Activated CD8-positive, alpha-beta memory T cell treated with anti-CD3 and anti-CD28 coated beads for 4 hours (primary cell): ENCODE measurements at regions not wholly inside any gene's neighbourhood (a gene's known extent, or its start where the extent isn't known, plus 50 kb on each side); places are given as distances from the start of the nearest gene placed in this dataset.

ENCODE experiments used
- DNase-seq, 2 donors: peaks; one replicate each; pipeline ENCODE4 v3.0.0-alpha.2; 2020; ENCODE audit warnings: low read depth in 2 of 2

GRCh38 chr18:73318739-73319479 is 451.1 kb upstream of the NETO1 start:
- DNase-seq: no peak

DNA sequence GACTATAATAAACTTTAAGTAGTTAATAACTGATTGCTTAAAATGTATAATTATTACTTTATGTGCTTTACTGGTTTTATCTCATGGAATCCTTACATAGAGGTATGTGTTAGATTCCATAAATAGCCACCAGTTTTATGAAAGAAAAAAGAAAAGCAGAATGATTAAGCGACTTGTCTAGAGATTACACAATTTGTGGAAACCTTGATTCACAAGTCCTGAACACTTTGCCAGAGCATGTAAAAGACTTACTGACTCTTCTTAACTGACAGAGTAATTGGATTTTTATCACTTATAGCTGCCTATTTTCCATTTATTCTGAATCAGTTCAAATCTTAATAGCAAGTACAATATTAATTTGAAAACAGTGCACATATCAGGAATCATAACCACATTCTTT is 448.7 kb upstream of the NETO1 start:
- no peak for DNase-seq

GRCh38 chr18:73315381-73315780 is 447.6 kb upstream of the NETO1 start:
- no peak for DNase-seq

DNA sequence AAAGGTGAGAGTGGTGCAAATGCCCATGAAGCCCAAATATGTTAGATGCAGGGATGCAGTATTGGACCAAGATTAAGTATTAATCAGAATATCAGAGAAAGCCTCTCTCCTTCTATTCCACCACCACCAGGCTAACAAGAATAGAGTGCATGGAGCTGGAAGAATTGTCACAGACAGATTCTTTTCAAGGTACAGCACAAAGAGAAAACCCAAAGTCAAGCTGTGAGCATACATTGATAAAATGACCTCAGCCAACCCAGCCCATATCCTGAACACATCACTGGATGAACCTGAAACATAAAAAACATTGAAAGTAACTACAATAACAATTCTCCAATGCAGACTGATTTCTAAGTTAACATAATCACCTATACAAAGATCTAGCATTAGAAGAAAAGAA is 445.7 kb upstream of the NETO1 start:
- no peak for DNase-seq

- no peak for DNase-seq
Observed at GRCh38 chr18:73296686-73297085, 428.9 kb upstream of the NETO1 start.

DNA sequence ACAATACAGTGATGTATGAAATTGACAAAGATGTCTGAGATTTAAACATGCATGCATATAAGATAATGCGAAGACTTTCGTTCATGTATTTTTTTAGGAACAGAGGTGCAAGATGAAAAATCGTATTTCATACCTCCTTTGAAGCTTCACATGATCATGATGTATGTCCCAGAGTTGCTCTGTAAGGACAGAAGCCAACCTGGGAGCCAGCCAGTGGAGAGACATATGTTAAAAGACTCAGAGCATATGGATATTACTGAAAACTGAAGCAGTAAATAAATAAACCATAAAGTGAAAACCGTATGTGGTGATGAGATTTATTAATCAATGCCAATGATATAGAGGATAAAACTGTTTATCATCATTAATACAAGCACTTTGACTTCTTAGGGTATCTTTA is 424.4 kb upstream of the NETO1 start:
- no peak for DNase-seq

DNA sequence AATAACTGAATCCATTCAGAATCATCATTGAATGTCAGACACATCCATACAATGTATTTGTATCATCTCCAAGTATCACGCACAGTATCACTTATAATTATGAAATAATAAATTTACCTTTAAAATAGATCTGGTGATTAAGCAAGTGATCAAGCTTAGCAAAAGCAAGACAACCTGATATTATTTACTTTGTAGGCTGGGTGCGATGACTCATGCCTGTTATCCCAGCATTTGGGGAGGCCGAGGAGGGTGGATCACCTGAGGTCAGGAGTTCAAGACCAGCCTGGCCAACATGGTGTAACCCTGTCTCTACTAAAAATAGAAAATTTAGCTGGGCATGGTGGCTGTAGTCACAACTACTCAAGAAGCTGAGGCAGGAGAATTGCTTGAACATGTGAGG is 421.0 kb upstream of the NETO1 start:
- no peak for DNase-seq

DNA sequence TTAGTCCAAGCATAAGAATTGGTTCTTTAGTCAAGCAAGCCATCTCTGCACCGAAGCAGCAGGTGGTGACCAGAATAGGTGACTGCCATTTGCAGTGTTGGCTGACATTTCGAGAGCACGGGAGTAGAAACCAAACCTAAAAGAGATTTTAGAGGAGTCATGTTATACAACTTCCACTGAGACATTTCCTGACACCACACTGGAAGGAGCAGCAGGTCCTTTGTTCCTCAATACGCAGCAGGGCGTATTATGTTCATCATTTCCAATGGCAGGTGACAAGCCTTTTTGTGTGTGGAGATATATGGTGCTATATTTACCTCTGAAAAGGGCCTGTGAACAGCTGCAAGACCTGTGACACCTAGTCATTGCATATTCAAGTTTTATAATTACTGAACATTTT is 418.8 kb upstream of the NETO1 start:
- no peak for DNase-seq

DNA sequence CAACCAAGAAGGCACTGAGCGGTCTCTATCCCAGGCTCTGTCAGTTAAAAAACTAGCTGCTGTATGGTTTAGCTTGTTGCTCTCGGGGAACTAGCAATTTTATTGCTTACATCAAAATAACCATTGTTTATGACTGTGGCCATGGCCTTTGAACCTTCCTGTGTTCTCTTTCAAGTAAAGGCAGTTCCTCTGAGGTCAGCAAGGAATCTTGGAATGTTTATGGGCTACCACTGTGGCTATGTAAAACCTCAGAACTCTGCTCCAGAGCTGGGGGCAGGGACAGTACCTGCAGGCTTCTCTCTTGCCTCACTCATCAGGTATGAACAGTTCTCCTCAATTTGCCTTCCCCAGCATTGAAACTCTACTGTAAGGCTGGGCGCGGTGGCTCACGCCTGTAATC is 416.0 kb upstream of the NETO1 start:
- no peak for DNase-seq

GRCh38 chr18:73283032-73283431 is 415.2 kb upstream of the NETO1 start:
- DNase-seq: no peak

- DNase-seq: no peak
Observed at GRCh38 chr18:73279498-73279897, 411.7 kb upstream of the NETO1 start.

DNA sequence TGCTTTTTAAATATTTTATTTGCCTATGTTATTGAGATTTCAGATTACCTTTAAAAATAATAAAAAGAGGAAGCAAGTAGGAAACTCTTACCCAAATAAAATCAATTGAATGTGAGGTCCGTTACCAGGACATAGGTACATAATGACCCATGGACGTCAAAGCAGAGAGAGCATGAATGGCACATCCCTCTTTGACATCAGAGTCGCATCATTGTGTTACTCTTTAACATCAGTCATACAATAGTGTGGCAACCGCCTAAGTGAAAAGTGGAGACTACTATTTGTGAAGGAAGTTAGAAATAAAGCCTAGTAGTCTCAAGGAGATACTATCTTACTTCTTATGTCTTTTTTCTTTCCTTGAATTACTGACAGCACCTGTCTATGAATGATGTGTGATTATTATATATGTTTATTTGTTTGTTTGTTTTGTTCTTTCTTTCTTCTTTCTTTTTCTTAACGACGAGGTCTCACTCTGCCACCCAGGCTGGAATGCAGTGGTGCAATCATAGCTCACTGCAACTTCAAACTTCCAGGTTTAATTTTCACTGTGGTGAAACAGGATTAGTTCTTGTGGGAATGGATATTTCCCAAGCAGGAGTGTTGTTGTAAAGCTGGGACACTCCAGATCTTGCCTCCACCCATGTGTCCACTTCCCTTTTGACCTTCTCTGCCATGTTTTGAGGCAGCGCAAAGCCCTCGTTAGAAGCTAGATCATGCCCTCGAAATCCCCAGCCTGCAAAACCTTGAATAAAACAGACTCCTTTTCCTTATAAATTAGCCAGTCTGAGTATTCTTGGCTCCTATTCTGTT is 407.2 kb upstream of the NETO1 start:
- no peak for DNase-seq

GRCh38 chr18:73270920-73271634 is 403.3 kb upstream of the NETO1 start:
- DNase-seq: no peak

GRCh38 chr18:73264562-73264921 is 396.8 kb upstream of the NETO1 start:
- no peak for DNase-seq

DNA sequence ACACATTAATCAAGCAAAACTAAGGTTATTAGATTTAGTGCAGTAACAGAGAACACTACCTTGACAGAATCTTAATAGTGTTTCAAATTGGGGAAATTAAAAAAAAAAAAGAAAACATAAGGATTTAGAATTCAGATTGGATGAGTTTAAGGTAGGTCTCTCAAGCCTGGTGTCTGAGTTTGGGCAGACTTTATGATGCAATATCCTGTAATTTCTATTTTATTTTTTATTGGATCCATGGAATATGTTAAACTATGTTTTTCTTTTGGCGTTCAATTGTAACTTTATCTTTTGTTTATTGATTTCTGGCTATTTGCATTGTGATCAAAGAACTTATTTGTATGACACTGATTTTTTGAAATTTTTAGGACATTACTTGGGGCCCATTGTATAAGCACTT is 394.1 kb upstream of the NETO1 start:
- no peak for DNase-seq

- no peak for DNase-seq
Observed at GRCh38 chr18:73261243-73261642, 393.5 kb upstream of the NETO1 start.

DNA sequence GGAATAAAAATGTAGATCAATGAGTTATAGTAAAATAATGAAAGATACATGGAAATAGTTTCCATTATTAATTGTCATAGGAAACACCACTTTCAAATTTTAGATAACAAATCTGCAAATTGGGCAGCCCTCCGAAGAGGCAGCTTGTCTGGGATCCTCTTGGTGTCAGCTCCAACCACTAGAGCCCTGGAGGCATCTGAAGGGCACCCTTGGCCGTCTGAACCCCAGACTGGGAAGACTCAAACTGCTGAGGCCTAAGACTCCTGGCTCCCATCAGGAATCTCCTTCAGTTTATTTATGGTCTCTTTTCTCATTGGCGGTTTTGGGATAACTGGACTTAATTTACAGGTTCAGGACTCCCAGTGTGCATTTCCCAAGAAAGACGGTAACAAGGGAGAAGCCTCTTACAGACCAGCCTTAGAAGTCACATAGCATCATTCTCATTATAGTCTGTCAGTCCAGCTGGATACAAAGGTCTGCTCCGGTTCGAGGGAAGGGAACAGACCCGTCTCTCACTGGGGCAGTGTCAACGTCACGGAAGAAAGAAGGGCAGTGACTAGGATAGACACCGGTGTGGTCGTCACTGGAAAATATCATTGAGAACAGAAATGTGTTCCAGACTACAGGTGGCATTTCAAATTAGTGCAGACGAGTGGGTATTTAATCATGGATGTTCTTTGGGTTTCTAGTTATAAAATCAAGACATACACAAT is 390.7 kb upstream of the NETO1 start:
- no peak for DNase-seq

- DNase-seq: no peak
Observed at GRCh38 chr18:73254564-73254963, 386.8 kb upstream of the NETO1 start.

- DNase-seq: no peak
Observed at GRCh38 chr18:73249030-73249429, 381.2 kb upstream of the NETO1 start.

DNA sequence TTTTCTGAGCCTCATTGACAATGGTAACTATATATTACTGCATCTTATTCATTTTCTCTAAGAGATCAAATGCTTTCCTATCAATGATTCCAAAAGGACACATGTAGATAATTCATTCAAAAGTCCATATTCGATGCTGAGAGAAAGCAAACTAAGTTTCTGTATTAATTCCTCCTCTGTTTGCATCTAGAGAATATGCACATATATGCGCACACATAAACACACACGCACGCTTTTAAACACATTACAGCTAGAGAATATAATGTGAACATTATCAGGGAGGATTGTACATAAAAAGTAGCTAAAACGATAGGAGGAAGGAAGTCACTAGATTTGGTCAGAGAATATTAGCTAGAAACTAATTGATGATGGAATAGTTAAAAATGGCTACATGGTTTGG is 379.0 kb upstream of the NETO1 start:
- DNase-seq: no peak

DNA sequence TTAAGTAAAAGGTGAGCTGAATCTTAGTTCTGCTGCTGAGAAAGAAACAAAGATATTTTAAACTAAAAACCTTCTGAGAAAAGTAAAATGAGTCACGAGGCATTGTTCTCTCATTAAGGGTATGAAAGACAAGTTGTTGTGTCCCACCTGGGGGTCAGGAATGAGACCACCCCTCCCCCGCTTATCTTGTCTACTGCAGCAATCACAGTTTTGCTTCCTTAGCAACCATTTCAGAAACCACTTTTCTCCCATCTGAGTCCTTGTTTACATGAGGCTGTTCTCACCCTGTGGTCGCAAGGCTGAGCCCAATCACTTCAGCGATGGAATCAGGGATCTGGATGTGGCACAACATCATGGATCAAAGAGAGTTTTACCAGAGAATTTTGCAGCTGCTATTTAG is 377.6 kb upstream of the NETO1 start:
- DNase-seq: no peak

GRCh38 chr18:73244401-73244800 is 376.6 kb upstream of the NETO1 start:
- DNase-seq: no peak
